ENCODE measurements at regions not wholly inside any gene's neighbourhood (a gene's known extent, or its start where the extent isn't known, plus 50 kb on each side); places are given as distances from the start of the nearest gene placed in this dataset.
"Not testable (repeated sequence)": the region's sequence is repeated elsewhere in the genome, so short reads cannot be mapped to it uniquely, and the experiment has no call there.

GRCh38 chr9:89689321-89689720, 84.5 kb downstream of the GADD45G start:
- TF ChIP-seq EZH2 (IDR thresholded peaks at IDR 0.05); POLR2AphosphoS5 (IDR thresholded peaks at IDR 0.05; ENCODE audit: borderline replicate concordance, low read depth, low read length): not testable (repeated sequence)
